Mucosa of descending colon (tissue), 3 donors: ENCODE measurements at regions not wholly inside any gene's neighbourhood (a gene's known extent, or its start where the extent isn't known, plus 50 kb on each side); places are given as distances from the start of the nearest gene placed in this dataset.
"Not testable (repeated sequence)": the region's sequence is repeated elsewhere in the genome, so short reads cannot be mapped to it uniquely, and the experiment has no call there.

Experiments
- ATAC-seq: fragments of 200-7000 bp; cut with Tn5 transposase; one replicate; pipeline ENCODE4 v1.9.1; 2020; ENCODE audit warnings: mild to moderate bottlenecking, moderate library complexity
- DNase-seq, 3 donors: peaks; one replicate each; pipeline ENCODE4 v3.0.0-alpha.2; 2020
- H3K36me3 ChIP-seq: fragments of 200-600 bp; one replicate; pipeline ENCODE4 v1.8.0; 2021; ENCODE audit warnings: low read depth, mild to moderate bottlenecking
- H3K4me1 ChIP-seq: fragments of 200-600 bp; one replicate; pipeline ENCODE4 v1.8.0; 2021; ENCODE audit warnings: low read depth, mild to moderate bottlenecking
- H3K4me3 ChIP-seq: fragments of 200-600 bp; one replicate; pipeline ENCODE4 v1.8.0; 2021; ENCODE audit warnings: mild to moderate bottlenecking
- H3K9me3 ChIP-seq: fragments of 200-600 bp; one replicate; pipeline ENCODE4 v1.8.0; 2021; ENCODE audit warnings: mild to moderate bottlenecking
- intact Hi-C, 2 donors: fragments of 100-400 bp; cut with DNase I in 1 of 2; cut with micrococcal nuclease in 1 of 2; formaldehyde crosslinking; loops; one replicate each; pipeline versions ENCODE4 v1.11.0 to v1.11.1; 2022; cut with DNase I, micrococcal nuclease
- TF ChIP-seq, protein P1 (sequence below): fragments of 200-600 bp; IDR thresholded peaks from one replicate; pipeline ENCODE4 v1.8.0; 2022; ENCODE audit warnings: antibody characterized with exemption, mild to moderate bottlenecking
- donor health status: DM: no; HTN: no; CAD: no; lungs with moderate emphysema.
- donor health status: DM: no; HTN: no; CAD: no.
- donor health status: DM: no; HTN: yes; CAD: no.

- Histone ChIP-seq H3K4me3 (no peak overlapping the region), H3K9me3 (peaks cover 13% of the 10 kb centered on the region), H3K36me3 (no peaks in the 10 kb centered on the region), H3K4me1 (peaks cover 3% of the 10 kb centered on the region)
- TF ChIP-seq, protein P1, sequence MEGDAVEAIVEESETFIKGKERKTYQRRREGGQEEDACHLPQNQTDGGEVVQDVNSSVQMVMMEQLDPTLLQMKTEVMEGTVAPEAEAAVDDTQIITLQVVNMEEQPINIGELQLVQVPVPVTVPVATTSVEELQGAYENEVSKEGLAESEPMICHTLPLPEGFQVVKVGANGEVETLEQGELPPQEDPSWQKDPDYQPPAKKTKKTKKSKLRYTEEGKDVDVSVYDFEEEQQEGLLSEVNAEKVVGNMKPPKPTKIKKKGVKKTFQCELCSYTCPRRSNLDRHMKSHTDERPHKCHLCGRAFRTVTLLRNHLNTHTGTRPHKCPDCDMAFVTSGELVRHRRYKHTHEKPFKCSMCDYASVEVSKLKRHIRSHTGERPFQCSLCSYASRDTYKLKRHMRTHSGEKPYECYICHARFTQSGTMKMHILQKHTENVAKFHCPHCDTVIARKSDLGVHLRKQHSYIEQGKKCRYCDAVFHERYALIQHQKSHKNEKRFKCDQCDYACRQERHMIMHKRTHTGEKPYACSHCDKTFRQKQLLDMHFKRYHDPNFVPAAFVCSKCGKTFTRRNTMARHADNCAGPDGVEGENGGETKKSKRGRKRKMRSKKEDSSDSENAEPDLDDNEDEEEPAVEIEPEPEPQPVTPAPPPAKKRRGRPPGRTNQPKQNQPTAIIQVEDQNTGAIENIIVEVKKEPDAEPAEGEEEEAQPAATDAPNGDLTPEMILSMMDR, result no peak
- intact Hi-C loops, result no loop called here
- ATAC-seq (no peak), DNase-seq (no peak)
These were observed 171.6 kb upstream of the AUTS2 start for GRCh38 chr7:69426705-69427104.

DNA sequence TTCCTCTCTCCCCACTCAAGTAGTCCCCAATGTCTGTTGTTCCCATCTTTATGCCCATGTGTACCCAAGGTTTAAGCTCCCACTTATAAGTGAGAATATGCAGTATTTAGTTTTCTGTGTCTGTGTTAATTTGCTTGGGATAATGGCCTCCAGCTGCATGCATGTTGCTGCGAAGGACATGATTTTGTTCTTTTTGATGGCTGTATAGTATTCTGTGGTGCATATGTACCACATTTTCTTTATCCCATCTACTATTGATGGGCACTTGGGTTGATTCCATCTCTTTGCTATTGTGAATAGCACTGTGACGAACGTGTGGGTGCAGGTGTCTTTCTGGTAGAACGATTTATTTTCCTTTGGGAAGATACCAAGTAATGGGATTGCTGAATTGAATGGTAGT lies 170.2 kb upstream of the AUTS2 start:
- intact Hi-C loops, result no loop called here
- Histone ChIP-seq H3K9me3 (peaks cover 13% of the 10 kb centered on the region), H3K36me3 (no peaks in the 10 kb centered on the region), H3K4me3 (no peak overlapping the region), H3K4me1 (peaks cover 3% of the 10 kb centered on the region)
- TF ChIP-seq, protein P1, result no peak
- no peak for ATAC-seq
- DNase-seq, result no peak

GRCh38 chr7:69429911-69430383 lies 168.3 kb upstream of the AUTS2 start:
- Histone ChIP-seq H3K4me1 (peaks cover 3% of the 10 kb centered on the region), H3K9me3 (peaks cover 15% of the 10 kb centered on the region), H3K4me3 (no peak overlapping the region), H3K36me3 (no peaks in the 10 kb centered on the region)
- peak; percentile 21 for ATAC-seq
- DNase-seq, result peak; percentile 36 to 66 (median 41)
- intact Hi-C loops, result no loop called here
- TF ChIP-seq, protein P1, result no peak

- intact Hi-C loops, result no loop called here
- Histone ChIP-seq H3K4me1 (peaks cover 3% of the 10 kb centered on the region), H3K9me3 (peaks cover 13% of the 10 kb centered on the region), H3K36me3 (no peaks in the 10 kb centered on the region), H3K4me3 (no peak overlapping the region)
- ATAC-seq, result no peak
- DNase-seq, result peak in 1 of 3 donors; percentile 20
- TF ChIP-seq, protein P1, result no peak
These were observed 167.8 kb upstream of the AUTS2 start for GRCh38 chr7:69430384-69431021.

DNA sequence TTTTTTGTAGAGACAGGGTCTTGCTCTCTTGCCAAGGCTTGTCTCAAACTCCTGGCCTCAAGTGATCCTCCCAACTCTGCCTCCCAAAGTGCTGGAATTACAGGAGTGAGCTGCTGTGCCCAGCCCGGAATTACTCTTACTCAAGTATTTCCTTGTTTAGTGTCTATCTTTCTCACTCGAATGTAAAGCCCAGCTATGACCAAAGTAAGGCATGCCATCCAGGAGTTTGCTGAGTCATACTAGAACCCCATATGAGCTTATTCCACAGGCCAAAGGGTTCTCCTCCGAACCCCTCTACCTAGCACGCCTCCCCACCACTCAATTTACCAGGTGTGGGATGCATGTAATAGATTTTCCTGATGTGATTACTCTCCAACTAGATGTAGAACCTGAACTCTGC lies 166.6 kb upstream of the AUTS2 start:
- Histone ChIP-seq H3K9me3 (peaks cover 16% of the 10 kb centered on the region), H3K4me1 (peaks cover 3% of the 10 kb centered on the region), H3K36me3 (no peaks in the 10 kb centered on the region), H3K4me3 (no peak overlapping the region)
- intact Hi-C loops, result no loop called here
- TF ChIP-seq, protein P1, result no peak
- no peak for ATAC-seq
- DNase-seq, result no peak

DNA sequence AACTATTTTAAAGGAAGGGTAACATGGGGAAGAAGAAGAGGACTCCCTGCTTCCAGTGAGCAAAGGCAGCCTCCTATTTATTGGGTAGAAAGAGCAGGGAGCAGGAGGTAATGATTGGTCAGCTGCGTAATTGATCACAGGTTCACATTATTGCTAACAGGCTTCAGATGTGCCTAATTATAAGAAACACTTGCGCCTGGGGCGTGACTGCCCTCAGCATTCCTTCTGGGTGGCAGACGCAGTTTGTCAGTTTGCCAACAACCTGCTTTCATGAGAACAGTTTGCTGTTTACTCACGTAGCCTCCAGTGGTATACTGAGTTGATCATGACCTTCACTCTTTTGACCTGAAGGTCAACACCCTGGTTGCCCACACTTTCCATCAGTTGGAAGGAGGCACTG lies 166.0 kb upstream of the AUTS2 start:
- H3K4me1 ChIP-seq, DNase-seq, intact Hi-C loops, H3K4me3 ChIP-seq, ATAC-seq, H3K36me3 ChIP-seq: not testable (repeated sequence)
- peaks cover 23% of the 10 kb centered on the region for H3K9me3 ChIP-seq
